ENCODE measurements at regions not wholly inside any gene's neighbourhood (a gene's known extent, or its start where the extent isn't known, plus 50 kb on each side); places are given as distances from the start of the nearest gene placed in this dataset.

GRCh38 chr2:88857274-88857741, 165.8 kb downstream of the RPIA start:
- TF ChIP-seq CTCF (IDR thresholded peaks at IDR 0.05; ENCODE audit: low read depth, low read length, missing control alignments), result no peak
- peak; percentile 83 for DNase-seq (ENCODE audit: low read depth)
- H3K4me3 ChIP-seq (ENCODE audit: low read depth, low read length), result peak overlapping the region; percentile 78

GRCh38 chr2:88857951-88858411, 166.5 kb downstream of the RPIA start:
- DNase-seq (ENCODE audit: low read depth), result peak; percentile 85
- TF ChIP-seq CTCF (IDR thresholded peaks at IDR 0.05; ENCODE audit: low read depth, low read length, missing control alignments), result no peak
- peak overlapping the region; percentile 78 for H3K4me3 ChIP-seq (ENCODE audit: low read depth, low read length)

- peak overlapping the region; percentile 78 for H3K4me3 ChIP-seq (ENCODE audit: low read depth, low read length)
- no peak for DNase-seq (ENCODE audit: low read depth)
- no peak for TF ChIP-seq CTCF (IDR thresholded peaks at IDR 0.05; ENCODE audit: low read depth, low read length, missing control alignments)
Observed at GRCh38 chr2:88859461-88859860, 168.0 kb downstream of the RPIA start.

GRCh38 chr2:88860421-88861075, 169.1 kb downstream of the RPIA start:
- H3K4me3 ChIP-seq (ENCODE audit: low read depth, low read length), result peak overlapping the region; percentile 78

GRCh38 chr2:88865801-88866371, 174.4 kb downstream of the RPIA start:
- no peak for DNase-seq (ENCODE audit: low read depth)
- TF ChIP-seq CTCF (IDR thresholded peaks at IDR 0.05; ENCODE audit: low read depth, low read length, missing control alignments), result no peak

More at GRCh38 chr2:88860421-88861075, 169.1 kb downstream of the RPIA start:
- no peak for TF ChIP-seq CTCF (IDR thresholded peaks at IDR 0.05; ENCODE audit: low read depth, low read length, missing control alignments)
- DNase-seq (ENCODE audit: low read depth), result no peak

GRCh38 chr2:88866756-88867155, 175.3 kb downstream of the RPIA start:
- no peak for TF ChIP-seq CTCF (IDR thresholded peaks at IDR 0.05; ENCODE audit: low read depth, low read length, missing control alignments)
- no peak overlapping the region for H3K4me3 ChIP-seq (ENCODE audit: low read depth, low read length)
- DNase-seq (ENCODE audit: low read depth), result no peak

More at GRCh38 chr2:88865801-88866371, 174.4 kb downstream of the RPIA start:
- H3K4me3 ChIP-seq (ENCODE audit: low read depth, low read length), result no peak overlapping the region

Data from GM12864 (cell line).